H9 (cell line): ENCODE measurements at regions not wholly inside any gene's neighbourhood (a gene's known extent, or its start where the extent isn't known, plus 50 kb on each side); places are given as distances from the start of the nearest gene placed in this dataset.

Experiments
- DNase-seq: peaks from one replicate; pipeline ENCODE4 v3.0.0-alpha.2; 2017
- H2AFZ ChIP-seq: one replicate; pipeline ENCODE4 v1.6.1; 2013; ENCODE audit warnings: mild to moderate bottlenecking, low read length, control low read depth, moderate library complexity
- H2AK5ac ChIP-seq: 2 replicates; pipeline ENCODE4 v1.6.1; 2013; ENCODE audit warnings: low read length, control low read depth, mixed read lengths; ENCODE audit not compliant: insufficient read length
- H2BK120ac ChIP-seq: one replicate; pipeline ENCODE4 v1.6.1; 2013; ENCODE audit warnings: low read depth, mild to moderate bottlenecking, low read length, control low read depth, inconsistent platforms; ENCODE audit not compliant: poor library complexity, severe bottlenecking
- H2BK12ac ChIP-seq: 2 replicates; pipeline ENCODE4 v1.6.1; 2013; ENCODE audit warnings: low read length, control low read depth, mixed read lengths, low read depth; ENCODE audit not compliant: insufficient read length
- H2BK15ac ChIP-seq: 2 replicates; pipeline ENCODE4 v1.6.1; 2013; ENCODE audit warnings: low read depth, low read length, control low read depth
- H2BK20ac ChIP-seq: one replicate; pipeline ENCODE4 v1.6.1; 2013; ENCODE audit warnings: low read depth, mild to moderate bottlenecking, low read length, control low read depth, inconsistent platforms; ENCODE audit not compliant: poor library complexity, severe bottlenecking
- H2BK5ac ChIP-seq: 2 replicates; pipeline ENCODE4 v1.6.1; 2013; ENCODE audit warnings: low read length, control low read depth, mixed read lengths; ENCODE audit not compliant: insufficient read length
- H3K14ac ChIP-seq: 2 replicates; pipeline ENCODE4 v1.6.1; 2013; ENCODE audit warnings: low read length, control low read depth; ENCODE audit not compliant: insufficient read depth
- H3K18ac ChIP-seq: 2 replicates; pipeline ENCODE4 v1.6.1; 2013; ENCODE audit warnings: low read depth, mild to moderate bottlenecking, mixed read lengths, low read length, control low read depth; ENCODE audit not compliant: insufficient read length
- H3K23ac ChIP-seq: 2 replicates; pipeline ENCODE4 v1.6.1; 2013; ENCODE audit warnings: low read length, control low read depth, mixed read lengths, low read depth; ENCODE audit not compliant: insufficient read length
- H3K23me2 ChIP-seq: 2 replicates; pipeline ENCODE4 v1.6.1; 2013; ENCODE audit warnings: low read depth, mild to moderate bottlenecking, mixed read lengths, low read length, control low read depth; ENCODE audit not compliant: insufficient read length, poor library complexity, severe bottlenecking
- H3K27ac ChIP-seq: 2 replicates; pipeline ENCODE4 v1.5.1; 2013; ENCODE audit warnings: low read length, control low read depth, mixed read lengths, low read depth; ENCODE audit not compliant: insufficient read length
- H3K27me3 ChIP-seq: 2 replicates; pipeline ENCODE4 v1.6.1; 2013; ENCODE audit warnings: low read length, control low read depth, inconsistent platforms; ENCODE audit not compliant: insufficient read depth
- H3K4ac ChIP-seq: 2 replicates; pipeline ENCODE4 v1.6.1; 2013; ENCODE audit warnings: low read depth, mild to moderate bottlenecking, control low read depth, inconsistent platforms, low read length, moderate library complexity
- H3K4me1 ChIP-seq: 2 replicates; pipeline ENCODE4 v1.6.1; 2013; ENCODE audit warnings: low read length, control low read depth, inconsistent platforms; ENCODE audit not compliant: insufficient read depth
- H3K4me2 ChIP-seq: 2 replicates; pipeline ENCODE4 v1.6.1; 2013; ENCODE audit warnings: low read length, control low read depth, mixed read lengths; ENCODE audit not compliant: insufficient read length, insufficient read depth
- H3K56ac ChIP-seq: 2 replicates; pipeline ENCODE4 v1.6.1; 2013; ENCODE audit warnings: low read depth, mild to moderate bottlenecking, mixed read lengths, low read length, control low read depth; ENCODE audit not compliant: insufficient read length
- H3K79me1 ChIP-seq: 2 replicates; pipeline ENCODE4 v1.6.1; 2013; ENCODE audit warnings: low read depth, mild to moderate bottlenecking, moderate library complexity, low read length, control low read depth, inconsistent platforms; ENCODE audit not compliant: insufficient read depth, poor library complexity, severe bottlenecking
- H3K79me2 ChIP-seq: 2 replicates; pipeline ENCODE4 v1.6.1; 2013; ENCODE audit warnings: low read length, control low read depth, inconsistent platforms; ENCODE audit not compliant: insufficient read depth
- H3K9ac ChIP-seq: 2 replicates; pipeline ENCODE4 v1.6.1; 2013; ENCODE audit warnings: low read length, control low read depth, mixed read lengths; ENCODE audit not compliant: insufficient read length; ENCODE audit errors: extremely low read depth
- H3K9me3 ChIP-seq: one replicate; pipeline ENCODE4 v1.6.1; 2013; ENCODE audit warnings: low read depth, low read length, inconsistent platforms; ENCODE audit not compliant: control insufficient read depth
- H3T11ph ChIP-seq: one replicate; pipeline ENCODE4 v1.6.1; 2013; ENCODE audit warnings: mild to moderate bottlenecking, low read length, control low read depth, inconsistent platforms
- H4K20me1 ChIP-seq: one replicate; pipeline ENCODE4 v1.6.1; 2013; ENCODE audit not compliant: control insufficient read depth, insufficient read length, insufficient read depth
- H4K5ac ChIP-seq: 2 replicates; pipeline ENCODE4 v1.6.1; 2013; ENCODE audit warnings: low read depth, mild to moderate bottlenecking, mixed read lengths, low read length, control low read depth; ENCODE audit not compliant: insufficient read length
- H4K8ac ChIP-seq: replicated peaks from 2 replicates; pipeline ENCODE4 v1.6.1; 2013; ENCODE audit warnings: low read length, control low read depth, mixed read lengths, low read depth; ENCODE audit not compliant: insufficient read length
- H4K91ac ChIP-seq: 2 replicates; pipeline ENCODE4 v1.6.1; 2013; ENCODE audit warnings: low read depth, mild to moderate bottlenecking, moderate library complexity, mixed read lengths, low read length, control low read depth; ENCODE audit not compliant: insufficient read length
- H3K27ac Mint-ChIP-seq, 3 experiments: 2 replicates in 2 of 3; 3 replicates in 1 of 3; pipeline ENCODE4 v1.8.0; 2020 to 2021; ENCODE audit warnings: mixed read lengths in 3 of 3, mild to moderate bottlenecking in 1 of 3, moderate library complexity in 1 of 3
- H3K27me3 Mint-ChIP-seq: 2 replicates; pipeline ENCODE4 v1.8.0; 2021; ENCODE audit warnings: low read depth, mild to moderate bottlenecking, moderate library complexity, mixed read lengths
- H3K36me3 Mint-ChIP-seq, 3 experiments: 2 replicates in 2 of 3; 3 replicates in 1 of 3; pipeline ENCODE4 v1.8.0; 2020 to 2021; ENCODE audit warnings: low read depth in 3 of 3, mixed read lengths in 3 of 3; ENCODE audit not compliant: insufficient read depth in 1 of 3
- H3K4me1 Mint-ChIP-seq, 2 experiments: 2 replicates each; pipeline ENCODE4 v1.8.0; 2020; ENCODE audit warnings: mixed read lengths in 2 of 2
- H3K4me3 Mint-ChIP-seq, 2 experiments: 2 replicates in 1 of 2; 3 replicates in 1 of 2; pipeline ENCODE4 v1.8.0; 2020 to 2021; ENCODE audit warnings: mild to moderate bottlenecking in 2 of 2, mixed read lengths in 2 of 2, moderate library complexity in 1 of 2
- H3K9me3 Mint-ChIP-seq, 2 experiments: 2 replicates in 1 of 2; 3 replicates in 1 of 2; pipeline ENCODE4 v1.8.0; 2020; ENCODE audit warnings: mild to moderate bottlenecking in 2 of 2, mixed read lengths in 2 of 2, moderate library complexity in 1 of 2
- CTCF ChIP-seq: fragments of 200-600 bp; sonication (generic); conservative IDR thresholded peaks from 3 replicates; pipeline ENCODE4 v1.8.0; 2021; ENCODE audit warnings: antibody characterized with exemption, mild to moderate bottlenecking
- WGBS: extraction: QIAGEN DNeasy Blood & Tissue Kit; methylation state at CpG from one replicate; pipeline ENCODE4 v1.1.7; 2013; ENCODE audit warnings: missing lambda C conversion rate, low lambda C conversion rate, mixed read lengths; ENCODE audit not compliant: insufficient read length; ENCODE audit errors: extremely low coverage; 5-methylcytosine and 5-hydroxymethylcytosine counted together

DNA sequence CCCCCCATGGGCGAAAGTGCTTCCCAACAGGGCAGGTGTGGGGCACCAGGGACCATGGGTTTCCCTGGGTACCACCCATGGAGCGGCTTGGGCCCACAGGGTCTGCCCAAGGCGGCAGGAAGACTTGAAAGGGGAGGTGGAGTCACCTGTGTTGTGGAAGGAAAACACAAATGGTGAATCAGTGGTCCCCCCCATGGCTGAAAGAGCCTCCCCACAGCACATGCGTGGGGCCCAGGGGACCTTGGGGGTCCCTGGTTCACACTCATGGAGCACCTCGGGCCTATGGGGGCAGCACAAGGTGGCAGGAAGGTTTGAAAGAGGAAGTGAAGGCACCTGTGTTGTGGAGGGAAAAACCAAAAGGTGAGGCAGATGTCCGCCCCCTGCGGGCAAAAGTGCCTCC is 581.9 kb downstream of the ALG10 start:
- peaks cover 86% of the 10 kb centered on the region for H3K9me3 ChIP-seq
- no CpG with 5 or more reads among the region's 7 CpGs for WGBS
- H3K27me3 Mint-ChIP-seq = peaks cover 8% of the 10 kb centered on the region

More for the DNA sequence above, 581.9 kb downstream of the ALG10 start:
- Histone ChIP-seq H2BK20ac (no peak overlapping the region), H2BK15ac (no peak overlapping the region), H3K9ac (no peak overlapping the region), H3T11ph (no peak overlapping the region), H3K23ac (no peak overlapping the region), H4K91ac (no peak overlapping the region), H3K4ac (no peak overlapping the region), H3K79me2 (no peaks in the 10 kb centered on the region), H2BK5ac (no peak overlapping the region), H2AFZ (no peak overlapping the region), H2BK120ac (no peak overlapping the region), H4K5ac (no peak overlapping the region), H3K27me3 (no peaks in the 10 kb centered on the region), H3K18ac (no peak overlapping the region), H3K79me1 (no peaks in the 10 kb centered on the region), H3K23me2 (no peaks in the 10 kb centered on the region), H2BK12ac (no peak overlapping the region), H3K56ac (no peak overlapping the region), H4K8ac (no peak overlapping the region), H3K14ac (no peak overlapping the region), H3K4me2 (no peak overlapping the region), H4K20me1 (no peaks in the 10 kb centered on the region), H3K27ac (no peak overlapping the region), H3K4me1 (no peaks in the 10 kb centered on the region), H2AK5ac (no peak overlapping the region)
- Mint-ChIP-seq H3K36me3 (peaks cover 7 to 29% (median 13%) of the 10 kb centered on the region in 3 experiments; a peak in 5 of 7 replicates), H3K27ac (no peak overlapping the region), H3K4me3 (no peak overlapping the region), H3K9me3 (peaks cover 92 to 93% of the 10 kb centered on the region in 2 experiments), H3K4me1 (no peaks in the 10 kb centered on the region)
- TF ChIP-seq CTCF = no peak
- DNase-seq = no peak
